ENCODE measurements at regions not wholly inside any gene's neighbourhood (a gene's known extent, or its start where the extent isn't known, plus 50 kb on each side); places are given as distances from the start of the nearest gene placed in this dataset.
"Not testable (repeated sequence)": the region's sequence is repeated elsewhere in the genome, so short reads cannot be mapped to it uniquely, and the experiment has no call there.

DNA sequence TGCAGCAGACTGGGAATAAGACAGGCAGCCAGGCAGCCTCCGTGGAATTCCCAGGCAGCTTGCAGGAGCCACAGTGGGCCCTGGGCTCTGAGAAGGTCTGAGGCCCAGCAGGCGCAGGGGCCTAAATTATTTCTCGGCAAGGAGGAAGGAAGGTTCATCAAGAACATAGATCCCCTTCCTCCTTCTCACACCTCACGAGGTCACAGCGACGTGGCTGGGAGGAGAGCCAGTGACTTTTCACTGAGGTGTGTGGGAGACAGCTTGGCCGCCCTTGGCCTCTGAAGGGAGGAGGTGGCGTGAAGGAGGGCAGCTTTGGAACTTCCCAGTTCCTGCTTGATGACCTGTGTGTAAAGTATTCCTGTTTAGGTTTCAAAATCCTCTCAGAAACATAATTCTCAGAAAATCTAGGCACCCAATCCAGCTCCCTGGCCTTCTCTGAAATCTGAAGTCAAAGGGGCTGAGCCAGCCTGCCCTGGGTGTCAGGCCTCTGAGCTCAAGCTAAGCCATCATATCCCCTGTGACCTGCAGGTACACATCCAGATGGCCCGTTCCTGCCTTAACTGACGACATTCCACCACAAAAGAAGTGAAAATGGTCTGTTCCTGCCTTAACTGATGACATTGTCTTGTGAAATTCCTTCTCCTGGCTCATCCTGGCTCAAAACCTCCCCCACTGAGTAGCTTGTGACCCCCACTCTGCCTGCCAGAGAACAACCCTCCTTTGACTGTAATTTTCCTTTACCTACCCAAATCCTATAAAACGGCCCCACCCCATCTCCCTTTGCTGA lies 161.0 kb downstream of the ADRA2C start:
- DNase-seq (ENCODE audit: low read depth, low spot score), result peak; percentile 62

DNA sequence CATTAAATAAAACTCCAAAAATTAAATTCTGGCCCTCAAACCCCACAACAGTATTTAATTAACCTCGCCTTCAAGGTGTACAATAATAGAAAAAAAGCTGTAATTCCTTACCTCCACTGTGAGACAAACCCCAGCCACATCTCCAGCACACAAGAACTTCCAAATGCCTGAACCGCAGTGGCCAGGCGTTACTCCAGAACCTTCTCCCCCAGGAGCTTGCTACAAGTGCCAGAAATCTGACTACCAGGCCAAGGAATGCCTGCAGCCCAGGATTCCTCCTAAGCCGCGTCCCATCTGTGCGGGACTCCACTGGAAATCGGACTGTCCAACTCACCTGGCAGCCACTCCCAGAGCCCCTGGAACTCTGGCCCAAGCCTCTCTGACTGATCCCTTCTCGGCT lies 163.2 kb downstream of the ADRA2C start:
- DNase-seq (ENCODE audit: low read depth, low spot score), result not testable (repeated sequence)

GRCh38 chr4:3932734-3933133 lies 166.5 kb downstream of the ADRA2C start:
- DNase-seq (ENCODE audit: low read depth, low spot score), result not testable (repeated sequence)

- DNase-seq (ENCODE audit: low read depth, low spot score), result not testable (repeated sequence)
These were observed 169.2 kb downstream of the ADRA2C start for GRCh38 chr4:3935406-3935805.

- no peak for DNase-seq (ENCODE audit: low read depth, low spot score)
These were observed 170.0 kb downstream of the ADRA2C start for GRCh38 chr4:3936184-3936583.

- not testable (repeated sequence) for DNase-seq (ENCODE audit: low read depth, low spot score)
These were observed 171.8 kb downstream of the ADRA2C start for GRCh38 chr4:3937849-3938562.

GRCh38 chr4:3938676-3939075 lies 172.5 kb downstream of the ADRA2C start:
- not testable (repeated sequence) for DNase-seq (ENCODE audit: low read depth, low spot score)

DNA sequence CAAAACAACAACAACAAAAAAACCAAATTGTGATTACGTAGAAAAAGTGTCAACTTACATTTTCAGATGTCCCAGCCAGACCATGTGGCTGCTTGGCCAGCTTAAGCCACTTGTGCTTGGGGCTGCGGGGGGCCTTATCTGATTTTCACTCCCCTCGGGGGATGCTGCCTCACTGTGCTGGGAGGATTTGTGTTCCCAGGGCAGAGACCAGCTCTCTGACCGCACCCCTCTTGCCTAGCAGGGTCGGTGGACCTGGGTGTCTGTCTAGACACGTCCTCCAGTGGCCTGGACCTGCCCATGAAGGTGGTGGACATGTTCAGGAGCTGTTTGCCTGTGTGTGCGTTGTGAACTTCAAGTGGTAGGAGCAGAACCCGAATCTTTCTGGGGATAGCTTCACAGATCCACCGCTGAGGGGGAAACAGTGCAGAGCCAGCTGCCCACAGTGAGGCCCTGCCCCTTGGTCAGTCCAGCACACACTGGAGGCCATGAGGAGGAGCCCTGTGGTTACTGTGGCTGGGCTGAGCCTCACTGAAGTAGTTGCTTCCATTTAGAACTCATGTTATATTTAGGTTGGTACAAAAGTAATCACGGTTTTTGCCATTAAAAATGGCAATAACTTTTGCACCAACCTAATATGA lies 173.9 kb downstream of the ADRA2C start:
- DNase-seq (ENCODE audit: low read depth, low spot score), result peak; percentile 85

DNA sequence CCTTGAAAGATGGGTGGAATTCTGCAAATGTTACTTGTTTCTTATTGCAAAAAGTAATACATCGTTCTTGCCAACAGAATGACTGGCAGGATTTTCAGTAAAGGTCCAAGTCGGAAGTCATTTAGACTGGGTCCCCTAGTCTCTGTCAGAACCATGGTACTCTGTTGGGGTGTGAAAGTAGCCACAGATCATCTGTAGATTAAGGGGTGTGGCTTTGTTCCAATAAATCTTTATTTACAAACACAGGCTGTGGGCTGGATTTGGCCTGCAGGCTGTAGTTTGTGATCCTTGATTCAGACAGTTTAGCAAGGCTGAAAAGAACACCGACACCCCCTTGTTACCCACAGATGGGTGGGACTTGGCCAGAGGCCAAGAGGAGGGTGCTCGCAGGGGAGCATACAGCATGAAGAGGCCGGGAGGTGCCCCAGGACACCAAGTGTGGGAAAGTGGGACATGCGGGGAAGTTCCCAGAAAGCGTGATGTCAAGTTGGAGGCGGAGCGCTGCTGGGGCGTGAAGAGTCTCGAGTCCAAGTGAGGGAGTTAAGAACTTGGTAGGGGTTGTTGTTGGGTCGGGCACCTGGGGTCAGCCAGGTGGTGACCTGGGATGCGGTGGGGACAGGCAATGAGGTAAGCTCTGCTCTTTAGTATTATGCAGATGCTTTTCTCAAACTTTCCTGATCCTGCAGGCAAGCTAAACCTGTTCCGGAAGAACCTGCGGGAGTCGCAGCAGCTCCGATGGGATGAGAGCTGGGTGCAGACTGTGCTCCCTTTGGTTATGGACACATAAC lies 175.7 kb downstream of the ADRA2C start:
- DNase-seq (ENCODE audit: low read depth, low spot score), result peak; percentile 74

GRCh38 chr4:3942569-3942971 lies 176.4 kb downstream of the ADRA2C start:
- peak; percentile 91 for DNase-seq (ENCODE audit: low read depth, low spot score)

GRCh38 chr4:3943051-3943450 lies 176.9 kb downstream of the ADRA2C start:
- not testable (repeated sequence) for DNase-seq (ENCODE audit: low read depth, low spot score)

DNA sequence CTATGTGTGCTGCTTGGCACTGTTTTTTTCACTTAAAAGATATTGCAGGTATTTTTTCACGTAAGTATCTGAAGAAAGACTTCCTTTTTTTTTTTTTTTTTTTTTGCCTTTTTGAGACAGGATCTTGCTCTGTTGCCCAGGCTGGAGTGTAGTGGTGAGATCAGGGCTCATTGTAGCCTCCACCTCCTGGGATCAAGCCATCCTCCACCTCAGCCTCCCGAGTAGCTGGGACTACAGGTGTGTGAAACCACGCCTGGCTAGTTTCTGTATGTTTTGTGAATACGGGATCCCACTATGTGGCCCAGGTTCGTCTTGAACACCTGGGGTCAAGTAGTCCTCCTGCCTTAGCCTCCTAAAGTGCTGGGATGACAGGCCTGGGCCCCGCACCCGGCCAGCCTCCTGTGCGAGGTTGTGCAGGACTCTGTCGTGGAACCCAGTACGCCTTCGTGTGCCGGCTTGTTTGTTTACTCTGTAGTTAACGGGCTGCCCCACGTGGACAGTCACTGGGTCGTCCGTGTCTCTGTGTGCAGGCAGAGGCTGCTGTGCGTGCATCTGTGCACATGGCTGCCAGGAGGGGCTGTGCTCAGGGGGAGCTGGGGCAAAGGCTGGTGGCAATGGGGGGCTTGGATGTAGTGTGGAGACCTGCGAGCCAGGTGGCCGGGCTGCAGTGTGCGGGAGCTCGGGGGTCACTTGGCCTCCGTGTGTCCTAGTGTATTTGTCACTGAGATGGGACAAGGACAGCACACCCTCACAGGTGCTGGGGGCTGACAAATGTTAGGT lies 179.5 kb downstream of the ADRA2C start:
- DNase-seq (ENCODE audit: low read depth, low spot score), result no peak

- not testable (repeated sequence) for DNase-seq (ENCODE audit: low read depth, low spot score)
These were observed 180.4 kb downstream of the ADRA2C start for GRCh38 chr4:3946553-3946952.

GRCh38 chr4:3947761-3948160 lies 181.6 kb downstream of the ADRA2C start:
- DNase-seq (ENCODE audit: low read depth, low spot score), result not testable (repeated sequence)

DNA sequence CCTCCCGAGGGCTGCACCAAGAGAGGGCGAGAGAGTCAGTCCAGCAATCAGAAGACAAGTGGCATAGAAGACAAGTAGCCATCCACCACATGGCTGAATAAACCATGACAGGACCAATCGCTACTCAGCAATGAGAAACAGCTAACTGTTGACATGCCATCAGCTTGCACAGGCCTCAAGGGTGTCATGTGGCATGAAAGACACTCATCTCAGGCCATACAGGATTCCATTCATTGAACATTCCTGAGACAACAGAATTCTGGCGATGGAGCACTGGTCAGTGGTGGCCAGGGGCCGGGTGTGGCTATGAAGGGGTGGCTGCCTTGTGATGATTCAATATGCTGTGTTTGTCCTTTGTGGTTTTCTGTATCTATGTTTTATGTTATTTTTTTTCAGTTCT lies 182.0 kb downstream of the ADRA2C start:
- DNase-seq (ENCODE audit: low read depth, low spot score), result not testable (repeated sequence)

- DNase-seq (ENCODE audit: low read depth, low spot score), result peak; percentile 76
These were observed 183.7 kb downstream of the ADRA2C start for GRCh38 chr4:3949916-3950315.

DNA sequence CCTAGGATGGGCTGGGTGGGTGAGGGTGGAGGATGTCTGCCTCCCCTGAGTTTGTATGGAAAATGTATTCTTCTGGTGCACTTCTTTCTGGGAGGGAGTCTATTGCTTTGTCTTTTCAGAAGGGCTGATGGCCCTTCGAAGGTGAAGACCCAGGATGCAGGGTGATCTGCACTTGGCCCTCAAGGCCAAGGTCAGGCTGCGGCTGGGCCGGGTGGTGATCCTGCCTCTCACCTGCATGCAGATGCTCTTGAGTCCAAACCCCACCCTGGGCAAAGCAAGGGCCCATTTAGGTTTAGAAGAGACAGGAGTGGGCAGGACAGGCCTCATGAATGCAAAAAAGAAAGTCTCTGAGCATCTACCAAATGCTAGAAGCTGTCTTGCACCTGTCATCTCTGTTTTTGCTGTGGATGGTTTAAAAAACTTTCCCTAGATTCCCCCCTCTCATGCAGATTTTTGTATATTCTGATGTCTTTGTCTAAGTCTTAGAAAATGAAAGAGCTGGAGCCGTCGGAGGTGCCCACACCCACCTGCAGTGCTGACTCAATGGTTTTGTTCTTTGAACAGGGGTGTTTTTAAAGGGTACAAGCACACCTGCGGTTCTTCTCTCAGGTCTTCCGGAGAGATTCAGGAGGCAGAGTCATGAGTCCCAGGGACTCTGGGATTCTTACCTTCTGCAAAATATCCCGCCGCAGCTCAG lies 186.4 kb downstream of the ADRA2C start:
- not testable (repeated sequence) for DNase-seq (ENCODE audit: low read depth, low spot score)

DNA sequence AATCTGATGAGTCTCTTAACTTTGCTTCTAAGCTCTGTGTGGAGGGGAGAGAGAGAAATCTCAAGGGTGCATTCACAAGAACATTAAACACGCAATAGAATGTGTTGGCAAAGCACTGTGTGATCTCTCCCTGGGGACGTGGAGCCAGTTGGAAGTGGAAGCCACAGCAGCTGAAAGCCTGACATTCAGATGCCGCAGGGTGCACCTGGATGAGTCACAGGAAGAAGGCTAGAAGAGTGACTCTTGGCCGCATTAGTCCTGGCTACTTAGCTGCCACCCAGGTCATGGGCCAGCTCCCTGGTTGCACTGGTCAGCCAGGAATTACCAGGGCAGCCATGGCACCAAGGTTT lies 186.9 kb downstream of the ADRA2C start:
- DNase-seq (ENCODE audit: low read depth, low spot score), result not testable (repeated sequence)

DNA sequence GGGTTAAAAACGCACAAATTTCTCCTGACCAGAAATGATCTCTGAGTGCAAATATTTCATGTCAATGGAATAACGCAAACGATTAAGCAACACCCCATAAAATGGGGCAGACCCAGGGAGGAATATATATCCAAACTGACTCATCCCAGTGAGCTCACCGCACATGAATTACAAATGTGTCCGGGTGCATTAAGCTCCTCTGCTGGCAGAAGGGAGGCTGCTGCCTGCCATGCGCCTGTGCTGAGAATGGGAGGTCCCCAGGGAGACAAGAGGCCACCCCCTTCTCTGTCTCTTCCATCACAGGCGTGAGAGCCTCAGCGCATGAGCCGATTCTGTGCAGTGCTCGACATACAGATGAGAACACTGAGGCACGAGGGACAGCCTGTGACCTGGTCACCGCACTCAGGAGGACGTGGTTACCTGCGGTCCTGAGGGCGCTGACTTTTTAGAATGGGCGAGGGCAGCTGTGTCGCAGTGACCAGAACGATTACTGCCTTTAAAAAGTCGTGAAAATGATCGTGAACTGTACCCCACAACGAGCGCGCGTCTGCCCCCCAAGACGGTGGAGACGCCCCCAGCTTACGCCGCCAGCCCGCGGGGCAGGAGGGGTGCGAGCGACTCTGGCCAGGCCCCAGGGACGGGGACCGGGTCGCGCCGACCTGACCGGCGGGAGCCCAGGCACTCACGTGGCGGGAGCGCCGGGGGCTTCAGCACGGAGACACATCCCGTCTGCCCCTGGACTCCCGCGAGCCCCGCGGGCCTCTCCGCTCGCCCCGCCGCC lies 188.5 kb downstream of the ADRA2C start:
- peak; percentile 72 for DNase-seq (ENCODE audit: low read depth, low spot score)

Data from ELF-1 (cell line).